Activated CD4-positive, alpha-beta T cell treated with anti-CD3 and anti-CD28 coated beads, Interleukin-2, Interleukin-6, amounts not matched to agents 100 ng/mL and 50 ng/mL, durations not matched to agents 16 hours and 8 hours (primary cell): ENCODE measurements at regions not wholly inside any gene's neighbourhood (a gene's known extent, or its start where the extent isn't known, plus 50 kb on each side); places are given as distances from the start of the nearest gene placed in this dataset.

Experiments
- DNase-seq: peaks from one replicate; pipeline ENCODE4 v3.0.0-alpha.2; 2020

GRCh38 chr5:39674209-39675082 is 249.7 kb upstream of the DAB2 start:
- no peak for DNase-seq

GRCh38 chr5:39671561-39671961 is 246.8 kb upstream of the DAB2 start:
- no peak for DNase-seq

GRCh38 chr5:39670955-39671354 is 246.2 kb upstream of the DAB2 start:
- no peak for DNase-seq

GRCh38 chr5:39670391-39670790 is 245.6 kb upstream of the DAB2 start:
- no peak for DNase-seq

- DNase-seq, result no peak
These were observed 244.2 kb upstream of the DAB2 start for GRCh38 chr5:39668980-39669379.

GRCh38 chr5:39665328-39665727 is 240.5 kb upstream of the DAB2 start:
- DNase-seq, result no peak

- no peak for DNase-seq
These were observed 238.2 kb upstream of the DAB2 start for GRCh38 chr5:39662945-39663344.

- no peak for DNase-seq
These were observed 236.4 kb upstream of the DAB2 start for GRCh38 chr5:39661026-39661779.

GRCh38 chr5:39660020-39660419 is 235.2 kb upstream of the DAB2 start:
- DNase-seq, result no peak

- no peak for DNase-seq
These were observed 234.1 kb upstream of the DAB2 start for GRCh38 chr5:39658866-39659265.

GRCh38 chr5:39657943-39658342 is 233.2 kb upstream of the DAB2 start:
- peak; percentile 18 for DNase-seq

GRCh38 chr5:39656600-39656999 is 231.8 kb upstream of the DAB2 start:
- no peak for DNase-seq

GRCh38 chr5:39654715-39655114 is 229.9 kb upstream of the DAB2 start:
- DNase-seq, result no peak

- DNase-seq, result peak; percentile 32
These were observed 227.7 kb upstream of the DAB2 start for GRCh38 chr5:39652481-39652880.

- DNase-seq, result no peak
These were observed 227.3 kb upstream of the DAB2 start for GRCh38 chr5:39652036-39652435.

GRCh38 chr5:39650008-39650762 is 225.4 kb upstream of the DAB2 start:
- peak; percentile 19 for DNase-seq

- DNase-seq, result peak; percentile 35
These were observed 224.1 kb upstream of the DAB2 start for GRCh38 chr5:39648848-39649227.

GRCh38 chr5:39648085-39648847 is 223.5 kb upstream of the DAB2 start:
- DNase-seq, result no peak

- DNase-seq, result no peak
These were observed 215.8 kb upstream of the DAB2 start for GRCh38 chr5:39640552-39640951.

- no peak for DNase-seq
These were observed 214.9 kb upstream of the DAB2 start for GRCh38 chr5:39639618-39640089.

- DNase-seq, result no peak
These were observed 214.0 kb upstream of the DAB2 start for GRCh38 chr5:39638813-39639212.

GRCh38 chr5:39633057-39633456 is 208.3 kb upstream of the DAB2 start:
- DNase-seq, result no peak

GRCh38 chr5:39631958-39632357 is 207.2 kb upstream of the DAB2 start:
- DNase-seq, result no peak
